Testis (tissue), 2 donors: ENCODE measurements at regions not wholly inside any gene's neighbourhood (a gene's known extent, or its start where the extent isn't known, plus 50 kb on each side); places are given as distances from the start of the nearest gene placed in this dataset.

Source experiments
- POLR2A ChIP-seq: fragments of 450-650 bp; IDR thresholded peaks from one replicate; pipeline ENCODE4 v1.6.1; 2017; ENCODE audit warnings: antibody characterized with exemption, mild to moderate bottlenecking, moderate library complexity
- TF ChIP-seq, protein P1 (sequence below), 3 experiments: fragments of 450-650 bp in 2 of 3; fragments of 200-600 bp in 1 of 3; sonication (generic) in 1 of 3; IDR thresholded peaks; one replicate each; pipeline ENCODE4 v1.5.1; 2016 to 2019; ENCODE audit warnings: antibody characterized with exemption in 3 of 3, mild to moderate bottlenecking in 2 of 3, moderate library complexity in 1 of 3

DNA sequence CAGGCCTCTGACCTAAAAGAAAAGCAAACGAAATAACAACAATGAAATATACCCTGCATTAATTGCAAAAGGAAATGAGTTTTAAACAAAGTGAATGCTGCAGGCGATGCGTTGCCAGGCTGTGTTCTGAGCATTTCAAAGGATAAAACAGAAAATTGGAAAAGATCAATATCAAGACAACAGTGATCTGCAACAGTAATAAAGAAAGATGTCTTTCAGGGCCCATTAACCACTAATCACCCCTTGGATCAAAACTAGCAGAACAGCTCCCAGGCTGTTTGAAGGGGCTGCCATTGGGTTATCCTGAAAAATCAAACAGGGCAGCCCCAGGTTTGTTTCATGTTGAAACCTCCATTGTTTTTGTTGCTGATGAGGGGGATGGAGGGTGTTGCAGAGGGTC is 219.2 kb downstream of the FGFR2 start:
- TF ChIP-seq, protein P1, sequence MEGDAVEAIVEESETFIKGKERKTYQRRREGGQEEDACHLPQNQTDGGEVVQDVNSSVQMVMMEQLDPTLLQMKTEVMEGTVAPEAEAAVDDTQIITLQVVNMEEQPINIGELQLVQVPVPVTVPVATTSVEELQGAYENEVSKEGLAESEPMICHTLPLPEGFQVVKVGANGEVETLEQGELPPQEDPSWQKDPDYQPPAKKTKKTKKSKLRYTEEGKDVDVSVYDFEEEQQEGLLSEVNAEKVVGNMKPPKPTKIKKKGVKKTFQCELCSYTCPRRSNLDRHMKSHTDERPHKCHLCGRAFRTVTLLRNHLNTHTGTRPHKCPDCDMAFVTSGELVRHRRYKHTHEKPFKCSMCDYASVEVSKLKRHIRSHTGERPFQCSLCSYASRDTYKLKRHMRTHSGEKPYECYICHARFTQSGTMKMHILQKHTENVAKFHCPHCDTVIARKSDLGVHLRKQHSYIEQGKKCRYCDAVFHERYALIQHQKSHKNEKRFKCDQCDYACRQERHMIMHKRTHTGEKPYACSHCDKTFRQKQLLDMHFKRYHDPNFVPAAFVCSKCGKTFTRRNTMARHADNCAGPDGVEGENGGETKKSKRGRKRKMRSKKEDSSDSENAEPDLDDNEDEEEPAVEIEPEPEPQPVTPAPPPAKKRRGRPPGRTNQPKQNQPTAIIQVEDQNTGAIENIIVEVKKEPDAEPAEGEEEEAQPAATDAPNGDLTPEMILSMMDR (IDR thresholded peaks at IDR 0.05) = no peak
- no peak for TF ChIP-seq POLR2A
